Prostate gland (tissue), 2 donors: ENCODE measurements at regions not wholly inside any gene's neighbourhood (a gene's known extent, or its start where the extent isn't known, plus 50 kb on each side); places are given as distances from the start of the nearest gene placed in this dataset.

Source experiments
- DNase-seq: peaks from one replicate; pipeline ENCODE4 v3.0.0-alpha.2; 2019; ENCODE audit warnings: low spot score
- H3K27ac ChIP-seq, 2 donors: fragments of 200-600 bp; sonication (generic); 2 replicates each; pipeline ENCODE4 v1.5.1; 2017 to 2019
- H3K27me3 ChIP-seq: fragments of 200-600 bp; sonication (generic); replicated peaks from 2 replicates; pipeline ENCODE4 v1.5.1; 2019; ENCODE audit not compliant: insufficient read depth
- H3K36me3 ChIP-seq, 2 donors: fragments of 200-600 bp; sonication (generic); 1 replicate in 1 of 2; 2 replicates in 1 of 2; pipeline versions ENCODE4 v1.5.1 to v1.8.1; 2017 to 2019
- H3K4me1 ChIP-seq: fragments of 200-600 bp; sonication (generic); replicated peaks from 2 replicates; pipeline ENCODE4 v1.5.1; 2019
- H3K4me3 ChIP-seq, 2 donors: fragments of 200-600 bp; sonication (generic); 2 replicates each; pipeline ENCODE4 v1.5.1; 2017 to 2019
- H3K9me3 ChIP-seq: fragments of 200-600 bp; sonication (generic); 2 replicates; pipeline ENCODE4 v1.5.1; 2017
- CTCF ChIP-seq, 4 experiments: fragments of 200-600 bp in 2 of 4; fragments of 450-650 bp in 2 of 4; sonication (generic) in 2 of 4; IDR thresholded peaks; 1 replicate in 3 of 4; 2 replicates in 1 of 4; pipeline ENCODE4 v1.5.1; 2016 to 2019; ENCODE audit warnings: antibody characterized with exemption in 4 of 4, mild to moderate bottlenecking in 2 of 4, moderate library complexity in 2 of 4
- POLR2A ChIP-seq: fragments of 450-650 bp; IDR thresholded peaks from one replicate; pipeline ENCODE4 v1.6.1; 2016; ENCODE audit warnings: antibody characterized with exemption, mild to moderate bottlenecking
- POLR2AphosphoS5 ChIP-seq: sonication (generic); formaldehyde crosslinking; IDR thresholded peaks from one replicate; pipeline ENCODE4 v1.6.1; 2017; ENCODE audit warnings: antibody characterized with exemption
- WGBS: methylation state at CpG from one replicate; pipeline ENCODE4 v1.1.5; 2018; 5-methylcytosine and 5-hydroxymethylcytosine counted together
- intact Hi-C: fragments of 100-400 bp; cut with DNase I; formaldehyde crosslinking; loops from one replicate; pipeline ENCODE4 v1.14.2; 2022

DNA sequence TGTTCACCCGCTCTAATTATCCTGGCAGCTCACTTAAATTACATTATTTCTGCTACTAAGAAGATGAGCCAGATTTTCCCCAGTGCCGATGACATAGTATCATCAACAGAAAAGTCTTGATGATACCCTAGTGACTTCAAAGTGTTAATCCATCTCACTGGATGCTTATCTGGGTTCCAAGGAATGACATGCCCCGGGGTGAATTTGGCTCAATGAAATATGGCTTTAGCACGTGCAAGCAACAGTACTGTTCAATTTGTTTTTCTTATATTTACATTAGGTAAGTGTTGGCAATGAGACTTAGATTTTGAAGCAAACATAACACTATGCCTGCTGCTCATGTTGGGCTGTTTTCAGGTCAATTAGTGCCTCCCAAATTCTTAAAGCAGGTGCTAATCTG, 548.2 kb upstream of the SLITRK1 start:
- DNase-seq = no peak
- no peaks in the 10 kb centered on the region for H3K4me1 ChIP-seq
- TF ChIP-seq CTCF (IDR thresholded peaks at IDR 0.05) (no peak), POLR2AphosphoS5 (no peak), POLR2A (no peak)
- no peaks in the 10 kb centered on the region for H3K9me3 ChIP-seq
- H3K4me3 ChIP-seq = no peak overlapping the region
- WGBS = 47% methylated on average over 4 of the region's 4 CpGs
- no peaks in the 10 kb centered on the region for H3K27me3 ChIP-seq
- H3K36me3 ChIP-seq = no peaks in the 10 kb centered on the region
- intact Hi-C loops = no loop called here
- H3K27ac ChIP-seq = no peak overlapping the region

DNA sequence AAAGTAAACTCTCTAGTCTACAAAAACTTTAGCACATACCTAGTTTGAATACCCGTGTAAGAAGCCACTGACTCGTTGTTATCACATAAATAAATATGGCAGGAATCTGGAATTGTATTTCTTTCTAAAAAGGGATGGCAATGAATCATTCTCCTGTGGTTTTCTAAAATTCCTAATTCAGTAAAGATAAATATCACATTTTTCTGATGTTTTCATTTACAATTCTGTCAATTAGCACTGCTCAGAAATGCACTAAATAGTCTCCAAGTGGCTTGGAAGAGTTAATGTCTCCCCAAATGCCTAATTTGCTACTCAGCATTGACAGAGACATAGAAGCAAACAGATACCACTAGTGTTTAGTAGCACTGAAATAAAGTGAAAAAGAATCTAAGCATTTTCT, 547.7 kb upstream of the SLITRK1 start:
- H3K4me1 ChIP-seq = no peaks in the 10 kb centered on the region
- 23% methylated on average over 2 of the region's 2 CpGs for WGBS

GRCh38 chr13:84418041-84418440, 535.8 kb upstream of the SLITRK1 start:
- H3K9me3 ChIP-seq = no peaks in the 10 kb centered on the region
- H3K27me3 ChIP-seq = no peaks in the 10 kb centered on the region
- H3K36me3 ChIP-seq = no peaks in the 10 kb centered on the region
- WGBS = 78% methylated on average over 3 of the region's 3 CpGs
- no peak for DNase-seq
- no peak overlapping the region for H3K27ac ChIP-seq
- intact Hi-C loops = no loop called here
- no peak for TF ChIP-seq POLR2AphosphoS5
- no peak for TF ChIP-seq CTCF (IDR thresholded peaks at IDR 0.05)
- TF ChIP-seq POLR2A = no peak
- H3K4me3 ChIP-seq = no peak overlapping the region
- H3K4me1 ChIP-seq = no peaks in the 10 kb centered on the region

More for the DNA sequence above, 547.7 kb upstream of the SLITRK1 start:
- H3K36me3 ChIP-seq = no peaks in the 10 kb centered on the region
- H3K27me3 ChIP-seq = no peaks in the 10 kb centered on the region
- intact Hi-C loops = no loop called here
- no peak overlapping the region for H3K27ac ChIP-seq
- H3K9me3 ChIP-seq = no peaks in the 10 kb centered on the region
- no peak overlapping the region for H3K4me3 ChIP-seq
- DNase-seq = no peak
- TF ChIP-seq CTCF (IDR thresholded peaks at IDR 0.05) (no peak), POLR2A (no peak), POLR2AphosphoS5 (no peak)

- no peaks in the 10 kb centered on the region for H3K36me3 ChIP-seq
- no peaks in the 10 kb centered on the region for H3K4me1 ChIP-seq
- no peak overlapping the region for H3K27ac ChIP-seq
- no peaks in the 10 kb centered on the region for H3K27me3 ChIP-seq
- H3K9me3 ChIP-seq = no peaks in the 10 kb centered on the region
- H3K4me3 ChIP-seq = no peak overlapping the region
- no peak for TF ChIP-seq POLR2AphosphoS5
- no peak for TF ChIP-seq POLR2A
- DNase-seq = no peak
- WGBS = 50% methylated on average over 1 of the region's 1 CpG
- intact Hi-C loops = no loop called here
Observed at GRCh38 chr13:84417416-84417815, 535.1 kb upstream of the SLITRK1 start.

GRCh38 chr13:84413016-84413415, 530.7 kb upstream of the SLITRK1 start:
- 38% methylated on average over 2 of the region's 2 CpGs for WGBS
- no peaks in the 10 kb centered on the region for H3K9me3 ChIP-seq
- H3K4me1 ChIP-seq = no peaks in the 10 kb centered on the region
- H3K4me3 ChIP-seq = no peak overlapping the region
- no peak for DNase-seq
- intact Hi-C loops = no loop called here
- TF ChIP-seq POLR2A = no peak
- no peak for TF ChIP-seq CTCF (IDR thresholded peaks at IDR 0.05)
- TF ChIP-seq POLR2AphosphoS5 = no peak
- H3K36me3 ChIP-seq = no peaks in the 10 kb centered on the region
- H3K27ac ChIP-seq = no peak overlapping the region
- no peaks in the 10 kb centered on the region for H3K27me3 ChIP-seq
